ENCODE measurements at regions not wholly inside any gene's neighbourhood (a gene's known extent, or its start where the extent isn't known, plus 50 kb on each side); places are given as distances from the start of the nearest gene placed in this dataset.

DNA sequence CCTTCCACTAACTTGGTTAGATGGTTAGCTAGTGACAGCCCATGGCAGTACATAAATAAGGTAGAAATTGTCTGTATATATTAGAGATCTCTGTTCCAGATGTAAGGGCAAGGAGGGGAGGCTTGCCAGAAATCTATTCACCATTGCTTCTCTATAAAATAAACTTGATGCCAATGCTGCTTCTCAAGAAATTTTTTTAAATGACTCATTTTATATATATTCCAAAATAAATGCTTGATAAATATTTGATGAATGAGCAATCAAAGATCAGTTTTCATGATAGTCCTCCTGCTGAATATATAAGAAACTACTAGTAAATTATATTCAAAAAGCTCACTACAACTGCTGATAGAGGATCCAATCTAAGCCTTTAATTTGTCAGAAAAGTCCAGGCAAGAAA is 710.6 kb upstream of the CCDC179 start:
- TF ChIP-seq, protein P1, sequence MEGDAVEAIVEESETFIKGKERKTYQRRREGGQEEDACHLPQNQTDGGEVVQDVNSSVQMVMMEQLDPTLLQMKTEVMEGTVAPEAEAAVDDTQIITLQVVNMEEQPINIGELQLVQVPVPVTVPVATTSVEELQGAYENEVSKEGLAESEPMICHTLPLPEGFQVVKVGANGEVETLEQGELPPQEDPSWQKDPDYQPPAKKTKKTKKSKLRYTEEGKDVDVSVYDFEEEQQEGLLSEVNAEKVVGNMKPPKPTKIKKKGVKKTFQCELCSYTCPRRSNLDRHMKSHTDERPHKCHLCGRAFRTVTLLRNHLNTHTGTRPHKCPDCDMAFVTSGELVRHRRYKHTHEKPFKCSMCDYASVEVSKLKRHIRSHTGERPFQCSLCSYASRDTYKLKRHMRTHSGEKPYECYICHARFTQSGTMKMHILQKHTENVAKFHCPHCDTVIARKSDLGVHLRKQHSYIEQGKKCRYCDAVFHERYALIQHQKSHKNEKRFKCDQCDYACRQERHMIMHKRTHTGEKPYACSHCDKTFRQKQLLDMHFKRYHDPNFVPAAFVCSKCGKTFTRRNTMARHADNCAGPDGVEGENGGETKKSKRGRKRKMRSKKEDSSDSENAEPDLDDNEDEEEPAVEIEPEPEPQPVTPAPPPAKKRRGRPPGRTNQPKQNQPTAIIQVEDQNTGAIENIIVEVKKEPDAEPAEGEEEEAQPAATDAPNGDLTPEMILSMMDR (IDR thresholded peaks at IDR 0.05), result no peak
- no peak for TF ChIP-seq POLR2A (IDR thresholded peaks at IDR 0.05)

Measured in suprapubic skin (tissue), 3 donors.